Thyroid gland (tissue), 4 donors: ENCODE measurements at regions not wholly inside any gene's neighbourhood (a gene's known extent, or its start where the extent isn't known, plus 50 kb on each side); places are given as distances from the start of the nearest gene placed in this dataset.

Experiments used
- DNase-seq, 2 donors: peaks; one replicate each; pipeline ENCODE4 v3.0.0-alpha.2; 2019
- H3K27ac ChIP-seq, 3 donors: fragments of 200-600 bp; sonication (generic); 1 replicate in 2 of 3; 2 replicates in 1 of 3; pipeline ENCODE4 v1.5.1; 2016 to 2019; ENCODE audit warnings: mild to moderate bottlenecking in 1 of 3, moderate library complexity in 1 of 3
- H3K27me3 ChIP-seq: fragments of 200-600 bp; sonication (generic); one replicate; pipeline ENCODE4 v1.5.1; 2019
- H3K36me3 ChIP-seq, 2 donors: fragments of 200-600 bp; sonication (generic); one replicate each; pipeline ENCODE4 v1.5.1; 2016 to 2019
- H3K4me1 ChIP-seq, 2 donors: fragments of 200-600 bp; sonication (generic); one replicate each; pipeline ENCODE4 v1.5.1; 2017 to 2019
- H3K4me3 ChIP-seq, 3 donors: fragments of 200-600 bp; sonication (generic); replicated peaks in 1 of 3; 1 replicate in 2 of 3; 2 replicates in 1 of 3; pipeline ENCODE4 v1.5.1; 2016; ENCODE audit warnings: mild to moderate bottlenecking in 1 of 3
- H3K9me3 ChIP-seq: fragments of 200-600 bp; sonication (generic); one replicate; pipeline ENCODE4 v1.5.1; 2017
- POLR2A ChIP-seq, 2 donors: fragments of 450-650 bp; IDR thresholded peaks; one replicate each; pipeline ENCODE4 v1.6.1; 2017; ENCODE audit warnings: antibody characterized with exemption in 2 of 2, mild to moderate bottlenecking in 2 of 2, moderate library complexity in 1 of 2
- WGBS, 2 donors: methylation state at CpG; one replicate each; pipeline ENCODE4 v1.1.5; 2017; 5-methylcytosine and 5-hydroxymethylcytosine counted together
- intact Hi-C: fragments of 100-400 bp; cut with DNase I; formaldehyde crosslinking; loops from one replicate; pipeline ENCODE4 v1.15.1; 2023
- TF ChIP-seq, protein P1 (sequence below), 6 experiments: fragments of 200-600 bp in 3 of 6; fragments of 450-650 bp in 3 of 6; sonication (generic) in 3 of 6; IDR thresholded peaks; one replicate each; pipeline ENCODE4 v1.5.1; 2016 to 2019; ENCODE audit warnings: antibody characterized with exemption in 6 of 6, mild to moderate bottlenecking in 2 of 6, inconsistent platforms in 1 of 6, moderate library complexity in 1 of 6

DNA sequence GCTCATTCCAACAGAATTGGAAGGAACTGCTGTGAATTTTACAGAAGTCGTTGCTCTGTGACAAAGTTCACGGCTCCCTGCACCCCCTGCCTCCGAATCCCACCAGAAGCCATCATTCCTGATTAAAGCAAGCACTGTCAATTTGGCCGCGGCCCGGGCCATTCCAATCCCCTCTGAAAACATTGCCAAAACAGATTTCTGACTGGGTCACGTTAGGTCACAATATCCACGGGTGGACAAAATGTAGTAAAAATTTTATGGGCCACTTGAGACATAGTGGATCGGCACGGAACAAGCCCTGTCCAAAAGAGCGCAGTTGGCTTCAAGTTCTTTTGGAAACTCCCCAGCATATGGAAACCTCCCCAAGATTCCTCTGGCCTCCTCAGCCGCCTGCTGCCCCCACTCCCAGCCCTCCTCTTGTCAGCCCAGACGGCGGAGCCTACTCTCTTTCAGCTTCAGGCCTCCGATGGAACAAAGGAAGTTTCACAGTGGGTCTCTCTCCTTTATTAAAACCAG, 67.2 kb upstream of the IFNAR2 start:
- WGBS, 2 donors: 42% methylated on average over 15 of the region's 15 CpGs

DNA sequence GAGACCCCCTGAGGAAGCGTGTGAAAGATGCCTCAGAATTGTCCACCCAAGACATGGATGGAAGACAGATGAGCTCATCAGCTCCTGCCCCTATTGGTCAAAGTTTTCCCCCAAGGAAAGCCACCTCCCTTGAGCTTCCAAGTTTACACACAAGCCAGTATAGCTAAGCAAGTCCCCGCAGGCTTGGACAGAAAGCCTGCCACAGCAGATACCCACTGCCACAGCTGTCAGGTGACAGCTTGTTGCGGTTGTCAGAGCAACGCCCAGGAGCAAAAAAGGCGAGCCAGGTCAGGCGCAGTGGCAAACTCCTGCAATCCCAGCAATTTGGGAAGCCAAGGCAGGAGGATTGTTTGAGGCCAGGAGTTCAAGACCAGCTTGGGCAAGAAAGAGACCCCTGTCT, 60.9 kb upstream of the IFNAR2 start:
- intact Hi-C loops: no loop called here
- H3K4me3 ChIP-seq: no peak overlapping the region
- no peaks in the 10 kb centered on the region for H3K27me3 ChIP-seq
- DNase-seq: no peak
- WGBS, 2 donors: 78 to 81% methylated on average over 6 of the region's 6 CpGs
- TF ChIP-seq, protein P1, sequence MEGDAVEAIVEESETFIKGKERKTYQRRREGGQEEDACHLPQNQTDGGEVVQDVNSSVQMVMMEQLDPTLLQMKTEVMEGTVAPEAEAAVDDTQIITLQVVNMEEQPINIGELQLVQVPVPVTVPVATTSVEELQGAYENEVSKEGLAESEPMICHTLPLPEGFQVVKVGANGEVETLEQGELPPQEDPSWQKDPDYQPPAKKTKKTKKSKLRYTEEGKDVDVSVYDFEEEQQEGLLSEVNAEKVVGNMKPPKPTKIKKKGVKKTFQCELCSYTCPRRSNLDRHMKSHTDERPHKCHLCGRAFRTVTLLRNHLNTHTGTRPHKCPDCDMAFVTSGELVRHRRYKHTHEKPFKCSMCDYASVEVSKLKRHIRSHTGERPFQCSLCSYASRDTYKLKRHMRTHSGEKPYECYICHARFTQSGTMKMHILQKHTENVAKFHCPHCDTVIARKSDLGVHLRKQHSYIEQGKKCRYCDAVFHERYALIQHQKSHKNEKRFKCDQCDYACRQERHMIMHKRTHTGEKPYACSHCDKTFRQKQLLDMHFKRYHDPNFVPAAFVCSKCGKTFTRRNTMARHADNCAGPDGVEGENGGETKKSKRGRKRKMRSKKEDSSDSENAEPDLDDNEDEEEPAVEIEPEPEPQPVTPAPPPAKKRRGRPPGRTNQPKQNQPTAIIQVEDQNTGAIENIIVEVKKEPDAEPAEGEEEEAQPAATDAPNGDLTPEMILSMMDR (IDR thresholded peaks at IDR 0.05): no peak
- no peak for TF ChIP-seq POLR2A (IDR thresholded peaks at IDR 0.05)
- no peaks in the 10 kb centered on the region for H3K9me3 ChIP-seq
- H3K4me1 ChIP-seq: no peaks in the 10 kb centered on the region
- H3K27ac ChIP-seq: no peak overlapping the region
- no peaks in the 10 kb centered on the region for H3K36me3 ChIP-seq

More for the DNA sequence above, 67.2 kb upstream of the IFNAR2 start:
- H3K27me3 ChIP-seq: peaks cover 4% of the 10 kb centered on the region
- H3K36me3 ChIP-seq: no peaks in the 10 kb centered on the region
- H3K27ac ChIP-seq: no peak overlapping the region
- no peak overlapping the region for H3K4me3 ChIP-seq
- DNase-seq: no peak
- no peaks in the 10 kb centered on the region for H3K9me3 ChIP-seq
- intact Hi-C loops: no loop called here
- H3K4me1 ChIP-seq: no peaks in the 10 kb centered on the region
- TF ChIP-seq, protein P1 (IDR thresholded peaks at IDR 0.05): no peak
- TF ChIP-seq POLR2A (IDR thresholded peaks at IDR 0.05): no peak

GRCh38 chr21:33169359-33169758, 60.4 kb upstream of the IFNAR2 start:
- DNase-seq: no peak
- intact Hi-C loops: no loop called here
- Histone ChIP-seq H3K27ac (no peak overlapping the region), H3K4me3 (no peak overlapping the region), H3K4me1 (no peaks in the 10 kb centered on the region), H3K36me3 (no peaks in the 10 kb centered on the region), H3K9me3 (no peaks in the 10 kb centered on the region), H3K27me3 (no peaks in the 10 kb centered on the region)
- no peak for TF ChIP-seq POLR2A (IDR thresholded peaks at IDR 0.05)
- TF ChIP-seq, protein P1 (IDR thresholded peaks at IDR 0.05): no peak
- 87 to 88% methylated on average over 14 of the region's 14 CpGs for WGBS, 2 donors

GRCh38 chr21:33171616-33172169, 58.0 kb upstream of the IFNAR2 start:
- no peak overlapping the region for H3K4me3 ChIP-seq
- 70 to 82% methylated on average over 8 of the region's 8 CpGs for WGBS, 2 donors
- no peaks in the 10 kb centered on the region for H3K36me3 ChIP-seq
- no peak overlapping the region for H3K27ac ChIP-seq
- no peak for DNase-seq
- intact Hi-C loops: no loop called here
- no peaks in the 10 kb centered on the region for H3K4me1 ChIP-seq
- H3K9me3 ChIP-seq: no peaks in the 10 kb centered on the region
- no peaks in the 10 kb centered on the region for H3K27me3 ChIP-seq
- TF ChIP-seq, protein P1 (IDR thresholded peaks at IDR 0.05): no peak
- TF ChIP-seq POLR2A (IDR thresholded peaks at IDR 0.05): no peak

GRCh38 chr21:33174756-33175155, 55.0 kb upstream of the IFNAR2 start:
- no peak overlapping the region for H3K27ac ChIP-seq
- H3K9me3 ChIP-seq: no peaks in the 10 kb centered on the region
- no peak for TF ChIP-seq POLR2A (IDR thresholded peaks at IDR 0.05)
- TF ChIP-seq, protein P1 (IDR thresholded peaks at IDR 0.05): no peak
- no peak overlapping the region for H3K4me3 ChIP-seq
- no peaks in the 10 kb centered on the region for H3K4me1 ChIP-seq
- H3K36me3 ChIP-seq: no peaks in the 10 kb centered on the region
- no peak for DNase-seq
- no peaks in the 10 kb centered on the region for H3K27me3 ChIP-seq
- 75 to 78% methylated on average over 4 of the region's 4 CpGs for WGBS, 2 donors
- intact Hi-C loops: no loop called here
